NT2/D1 (cell line): ENCODE measurements at regions not wholly inside any gene's neighbourhood (a gene's known extent, or its start where the extent isn't known, plus 50 kb on each side); places are given as distances from the start of the nearest gene placed in this dataset.

Source experiments
- SUZ12 ChIP-seq: IDR thresholded peaks from 2 replicates; pipeline ENCODE4 v1.6.1; 2011; ENCODE audit not compliant: insufficient read length, insufficient read depth; ENCODE audit errors: extremely low read depth
- YY1 ChIP-seq: IDR thresholded peaks from 2 replicates; pipeline ENCODE4 v1.6.1; 2011; ENCODE audit not compliant: insufficient read length, insufficient read depth
- ZNF274 ChIP-seq: IDR thresholded peaks from 2 replicates; pipeline ENCODE4 v1.6.1; 2011; ENCODE audit warnings: mild to moderate bottlenecking, low read depth, low read length

GRCh38 chr10:56604624-56605023, 243.6 kb upstream of the ZWINT start:
- no peak for TF ChIP-seq ZNF274
- no peak for TF ChIP-seq YY1
- no peak for TF ChIP-seq SUZ12
